ENCODE measurements at regions not wholly inside any gene's neighbourhood (a gene's known extent, or its start where the extent isn't known, plus 50 kb on each side); places are given as distances from the start of the nearest gene placed in this dataset.

DNA sequence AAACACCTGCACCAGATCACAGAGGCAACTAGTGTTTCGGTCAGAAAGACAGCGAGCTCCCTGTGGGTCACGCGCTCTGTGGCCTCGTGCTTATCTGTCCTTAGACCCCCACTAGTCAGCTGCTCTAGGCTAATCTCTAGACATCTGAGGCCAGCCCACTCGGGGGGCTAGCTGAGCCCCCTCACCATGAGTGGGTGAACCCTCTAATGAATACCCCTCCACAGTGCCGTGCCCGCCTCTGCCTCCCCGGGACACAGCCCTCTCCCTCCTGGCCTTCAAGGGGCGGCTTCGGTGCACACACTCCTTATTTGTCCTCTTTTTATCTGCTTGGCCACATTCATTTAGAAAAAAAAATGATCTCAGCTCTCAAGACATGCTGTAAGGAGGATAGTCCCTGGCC is 320.1 kb downstream of the C16orf95 start:
- no peak for DNase-seq
- Mint-ChIP-seq H3K4me1 (no peaks in the 10 kb centered on the region), H3K9me3 (peaks cover 0 to 2% (median 0%) of the 10 kb centered on the region in 6 donors), H3K27ac (no peak overlapping the region), H3K27me3 (ENCODE audit: low read depth in 3 of 3) (peaks cover 2 to 3% (median 2%) of the 10 kb centered on the region in 3 donors), H3K4me3 (no peak overlapping the region), H3K36me3 (no peaks in the 10 kb centered on the region)

GRCh38 chr16:86998196-86999001 is 318.8 kb downstream of the C16orf95 start:
- Mint-ChIP-seq H3K4me1 (no peaks in the 10 kb centered on the region), H3K27me3 (ENCODE audit: low read depth in 3 of 3) (peaks cover 0 to 3% (median 2%) of the 10 kb centered on the region in 3 donors), H3K9me3 (no peaks in the 10 kb centered on the region), H3K27ac (no peak overlapping the region), H3K36me3 (no peaks in the 10 kb centered on the region), H3K4me3 (no peak overlapping the region)
- no peak for DNase-seq

- Mint-ChIP-seq H3K4me1 (no peaks in the 10 kb centered on the region), H3K27me3 (ENCODE audit: low read depth in 3 of 3) (peaks cover 0 to 4% (median 3%) of the 10 kb centered on the region in 3 donors), H3K27ac (no peak overlapping the region), H3K9me3 (no peaks in the 10 kb centered on the region), H3K36me3 (no peaks in the 10 kb centered on the region), H3K4me3 (no peak overlapping the region)
- no peak for DNase-seq
Observed at GRCh38 chr16:87000001-87000400, 317.2 kb downstream of the C16orf95 start.

DNA sequence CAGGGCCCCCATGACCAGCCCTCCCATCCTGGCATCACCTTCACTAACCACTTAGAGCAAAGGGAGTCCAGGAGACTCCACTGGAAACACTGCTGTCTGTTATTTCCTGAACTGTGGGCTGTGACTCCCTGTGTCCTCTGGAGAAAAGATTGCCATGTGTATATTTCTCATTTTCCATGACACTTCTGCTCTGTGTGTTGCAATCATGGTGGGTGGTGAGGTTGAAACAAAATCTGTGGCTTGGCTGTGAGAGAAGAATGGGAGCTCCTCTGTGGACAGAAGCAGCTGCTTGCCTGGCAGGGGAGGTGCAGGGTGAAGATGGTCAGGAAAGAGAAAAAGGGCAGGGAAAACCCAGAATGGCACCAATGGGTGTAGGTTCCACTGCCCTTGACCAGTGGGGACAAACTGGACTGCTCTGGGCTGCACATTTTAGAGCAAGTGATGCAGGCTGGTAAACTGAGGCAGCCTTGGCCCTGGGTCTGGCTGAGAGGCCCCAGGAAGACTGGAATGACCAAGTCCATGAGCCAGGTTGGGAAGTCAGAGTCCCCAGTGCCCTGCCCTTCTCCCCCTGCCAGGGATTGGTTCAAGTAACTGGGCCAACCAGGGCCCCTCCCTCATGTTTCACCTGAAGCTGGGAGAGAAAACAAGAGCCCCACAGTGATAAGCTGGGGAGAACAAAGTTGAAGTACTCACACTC is 314.3 kb downstream of the C16orf95 start:
- H3K4me3 Mint-ChIP-seq = no peak overlapping the region
- peaks cover 0 to 6% (median 5%) of the 10 kb centered on the region in 3 donors for H3K27me3 Mint-ChIP-seq (ENCODE audit: low read depth in 3 of 3)
- DNase-seq = no peak
- no peaks in the 10 kb centered on the region for H3K36me3 Mint-ChIP-seq
- H3K9me3 Mint-ChIP-seq = no peaks in the 10 kb centered on the region
- no peak overlapping the region for H3K27ac Mint-ChIP-seq
- no peaks in the 10 kb centered on the region for H3K4me1 Mint-ChIP-seq

GRCh38 chr16:87003414-87003755 is 313.8 kb downstream of the C16orf95 start:
- DNase-seq = no peak
- no peaks in the 10 kb centered on the region for H3K4me1 Mint-ChIP-seq
- H3K4me3 Mint-ChIP-seq = no peak overlapping the region
- H3K27me3 Mint-ChIP-seq (ENCODE audit: low read depth in 3 of 3) = peaks cover 3 to 9% (median 4%) of the 10 kb centered on the region in 3 donors
- H3K36me3 Mint-ChIP-seq = no peaks in the 10 kb centered on the region
- H3K27ac Mint-ChIP-seq = no peak overlapping the region
- peaks cover 0 to 3% (median 0%) of the 10 kb centered on the region in 6 donors for H3K9me3 Mint-ChIP-seq

GRCh38 chr16:87006021-87006420 is 311.2 kb downstream of the C16orf95 start:
- H3K9me3 Mint-ChIP-seq = peaks cover 0 to 3% (median 0%) of the 10 kb centered on the region in 6 donors
- H3K36me3 Mint-ChIP-seq = no peaks in the 10 kb centered on the region
- H3K4me1 Mint-ChIP-seq = no peaks in the 10 kb centered on the region
- H3K27ac Mint-ChIP-seq = no peak overlapping the region
- DNase-seq = no peak
- H3K27me3 Mint-ChIP-seq (ENCODE audit: low read depth in 3 of 3) = peaks cover 2 to 7% (median 5%) of the 10 kb centered on the region in 3 donors
- H3K4me3 Mint-ChIP-seq = no peak overlapping the region

GRCh38 chr16:87006789-87007745 is 310.1 kb downstream of the C16orf95 start:
- Mint-ChIP-seq H3K4me3 (no peak overlapping the region), H3K9me3 (peaks cover 0 to 3% (median 0%) of the 10 kb centered on the region in 6 donors), H3K27me3 (ENCODE audit: low read depth in 3 of 3) (peaks cover 2 to 7% (median 5%) of the 10 kb centered on the region in 3 donors), H3K36me3 (no peaks in the 10 kb centered on the region), H3K4me1 (no peaks in the 10 kb centered on the region), H3K27ac (no peak overlapping the region)
- no peak for DNase-seq

GRCh38 chr16:87007907-87008306 is 309.3 kb downstream of the C16orf95 start:
- Mint-ChIP-seq H3K27ac (no peak overlapping the region), H3K36me3 (no peaks in the 10 kb centered on the region), H3K27me3 (ENCODE audit: low read depth in 3 of 3) (peaks cover 4 to 9% (median 5%) of the 10 kb centered on the region in 3 donors), H3K9me3 (peaks cover 0 to 3% (median 0%) of the 10 kb centered on the region in 6 donors), H3K4me3 (no peak overlapping the region), H3K4me1 (no peaks in the 10 kb centered on the region)
- DNase-seq = no peak

DNA sequence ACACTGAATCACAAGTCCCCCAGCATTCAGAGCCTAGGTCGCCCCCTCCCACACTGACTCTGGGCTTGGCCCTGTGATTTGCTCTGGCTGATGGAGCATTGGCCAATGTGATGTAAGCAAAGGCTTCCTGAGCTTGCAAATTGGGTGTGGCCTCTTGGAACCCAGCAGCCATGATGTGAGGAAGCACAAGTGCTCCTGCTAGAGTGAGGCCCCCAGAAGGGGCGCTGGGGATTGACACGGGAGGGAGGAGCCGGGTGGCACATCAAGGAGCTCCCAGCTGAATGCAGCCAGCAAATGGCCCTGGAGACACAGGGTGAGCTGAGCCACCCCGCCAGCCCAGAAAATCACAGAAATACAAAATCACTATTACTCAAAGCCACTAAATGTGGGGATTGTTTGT is 308.5 kb downstream of the C16orf95 start:
- Mint-ChIP-seq H3K9me3 (peaks cover 0 to 3% (median 0%) of the 10 kb centered on the region in 6 donors), H3K27me3 (ENCODE audit: low read depth in 3 of 3) (peaks cover 4 to 9% (median 5%) of the 10 kb centered on the region in 3 donors), H3K36me3 (no peaks in the 10 kb centered on the region), H3K27ac (no peak overlapping the region), H3K4me3 (no peak overlapping the region), H3K4me1 (no peaks in the 10 kb centered on the region)
- DNase-seq = no peak

- Mint-ChIP-seq H3K4me3 (no peak overlapping the region), H3K4me1 (no peaks in the 10 kb centered on the region), H3K9me3 (peaks cover 0 to 4% (median 0%) of the 10 kb centered on the region in 6 donors), H3K27me3 (ENCODE audit: low read depth in 3 of 3) (peaks cover 8 to 11% (median 9%) of the 10 kb centered on the region in 3 donors), H3K36me3 (no peaks in the 10 kb centered on the region), H3K27ac (no peak overlapping the region)
- no peak for DNase-seq
Observed at GRCh38 chr16:87012954-87013938, 303.9 kb downstream of the C16orf95 start.

DNA sequence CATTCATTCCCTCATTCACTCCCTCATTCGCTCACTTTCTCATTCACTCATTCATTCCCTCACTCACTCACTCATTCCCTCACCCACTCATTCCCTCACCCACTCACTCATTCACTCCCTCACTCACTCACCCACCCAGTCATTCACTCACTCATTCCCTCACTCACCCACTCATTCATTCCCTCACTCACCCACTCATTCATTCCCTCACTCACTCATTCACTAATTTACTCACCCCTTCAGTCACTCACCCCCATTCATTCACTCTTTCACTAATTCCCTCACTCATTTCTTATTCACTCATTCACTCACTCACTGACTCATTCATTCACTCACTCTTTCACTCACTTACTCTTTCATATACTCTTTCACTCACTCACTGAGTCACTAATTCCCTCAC is 303.1 kb downstream of the C16orf95 start:
- Mint-ChIP-seq H3K27me3 (ENCODE audit: low read depth in 3 of 3) (peaks cover 8 to 11% (median 8%) of the 10 kb centered on the region in 3 donors), H3K4me1 (no peaks in the 10 kb centered on the region), H3K9me3 (peaks cover 0 to 3% (median 0%) of the 10 kb centered on the region in 6 donors), H3K27ac (no peak overlapping the region), H3K36me3 (no peaks in the 10 kb centered on the region), H3K4me3 (no peak overlapping the region)
- no peak for DNase-seq

DNA sequence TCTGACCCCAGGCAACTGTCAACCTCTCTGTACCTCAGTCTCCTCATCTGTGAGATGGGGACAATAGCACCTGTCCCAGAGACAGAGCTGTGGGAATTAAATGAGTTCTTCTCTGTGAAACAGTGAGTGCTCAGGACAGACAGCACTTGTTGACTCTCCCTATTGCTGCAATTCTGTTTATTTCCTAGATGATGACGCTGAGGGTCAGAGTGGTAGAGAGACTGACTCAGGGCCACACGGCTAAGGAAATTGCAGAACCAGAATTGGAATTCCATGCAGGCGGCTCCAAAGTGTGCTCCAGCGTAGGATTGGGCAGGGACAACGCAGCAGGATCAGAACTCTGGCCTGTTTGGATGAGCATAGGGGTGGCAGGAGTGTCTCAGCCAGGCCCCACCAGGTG is 302.2 kb downstream of the C16orf95 start:
- no peak overlapping the region for H3K27ac Mint-ChIP-seq
- H3K27me3 Mint-ChIP-seq (ENCODE audit: low read depth in 3 of 3) = peaks cover 5 to 11% (median 8%) of the 10 kb centered on the region in 3 donors
- H3K4me3 Mint-ChIP-seq = no peak overlapping the region
- H3K4me1 Mint-ChIP-seq = no peaks in the 10 kb centered on the region
- H3K9me3 Mint-ChIP-seq = peaks cover 0 to 3% (median 0%) of the 10 kb centered on the region in 6 donors
- DNase-seq = no peak
- H3K36me3 Mint-ChIP-seq = no peaks in the 10 kb centered on the region

Data from immature natural killer cell (primary cell).